ENCODE measurements at regions not wholly inside any gene's neighbourhood (a gene's known extent, or its start where the extent isn't known, plus 50 kb on each side); places are given as distances from the start of the nearest gene placed in this dataset.

GRCh38 chr3:135440746-135441145 lies 524.8 kb upstream of the PPP2R3A start:
- Histone ChIP-seq H3K27me3 (ENCODE audit: insufficient read depth, low read length) (no peaks in the 10 kb centered on the region), H3K27ac (ENCODE audit: low read depth, low read length) (no peak overlapping the region), H3K9me3 (ENCODE audit: low read depth, low read length) (no peaks in the 10 kb centered on the region), H3K4me2 (ENCODE audit: insufficient read depth, low read length) (no peak overlapping the region), H3K4me3 (ENCODE audit: insufficient read depth, low read length) (no peak overlapping the region), H2AFZ (ENCODE audit: low read length) (no peak overlapping the region), H3K4me1 (ENCODE audit: insufficient read depth, low read length) (no peaks in the 10 kb centered on the region), H3K36me3 (ENCODE audit: insufficient read depth, low read length) (no peaks in the 10 kb centered on the region), H3K79me2 (ENCODE audit: insufficient read depth, low read length) (no peaks in the 10 kb centered on the region), H4K20me1 (ENCODE audit: insufficient read depth, low read length) (no peaks in the 10 kb centered on the region)
- DNase-seq (ENCODE audit: insufficient read length, low spot score, missing footprints), result no peak
- no peak for TF ChIP-seq CTCF (IDR thresholded peaks at IDR 0.05; ENCODE audit: extremely low read depth, low read depth, low read length)

GRCh38 chr3:135444058-135444457 lies 521.5 kb upstream of the PPP2R3A start:
- Histone ChIP-seq H2AFZ (ENCODE audit: low read length) (no peak overlapping the region), H3K79me2 (ENCODE audit: insufficient read depth, low read length) (no peaks in the 10 kb centered on the region), H3K4me2 (ENCODE audit: insufficient read depth, low read length) (no peak overlapping the region), H3K4me3 (ENCODE audit: insufficient read depth, low read length) (no peak overlapping the region), H3K27ac (ENCODE audit: low read depth, low read length) (no peak overlapping the region), H3K9me3 (ENCODE audit: low read depth, low read length) (no peaks in the 10 kb centered on the region), H4K20me1 (ENCODE audit: insufficient read depth, low read length) (no peaks in the 10 kb centered on the region), H3K4me1 (ENCODE audit: insufficient read depth, low read length) (no peaks in the 10 kb centered on the region), H3K36me3 (ENCODE audit: insufficient read depth, low read length) (no peaks in the 10 kb centered on the region), H3K27me3 (ENCODE audit: insufficient read depth, low read length) (no peaks in the 10 kb centered on the region)
- TF ChIP-seq CTCF (IDR thresholded peaks at IDR 0.05; ENCODE audit: extremely low read depth, low read depth, low read length), result no peak
- DNase-seq (ENCODE audit: insufficient read length, low spot score, missing footprints), result no peak

- Histone ChIP-seq H2AFZ (ENCODE audit: low read length) (no peak overlapping the region), H3K27me3 (ENCODE audit: insufficient read depth, low read length) (no peaks in the 10 kb centered on the region), H3K4me2 (ENCODE audit: insufficient read depth, low read length) (no peak overlapping the region), H4K20me1 (ENCODE audit: insufficient read depth, low read length) (no peaks in the 10 kb centered on the region), H3K36me3 (ENCODE audit: insufficient read depth, low read length) (no peaks in the 10 kb centered on the region), H3K27ac (ENCODE audit: low read depth, low read length) (no peak overlapping the region), H3K4me3 (ENCODE audit: insufficient read depth, low read length) (no peak overlapping the region), H3K9me3 (ENCODE audit: low read depth, low read length) (no peaks in the 10 kb centered on the region), H3K79me2 (ENCODE audit: insufficient read depth, low read length) (no peaks in the 10 kb centered on the region), H3K4me1 (ENCODE audit: insufficient read depth, low read length) (no peaks in the 10 kb centered on the region)
- DNase-seq (ENCODE audit: insufficient read length, low spot score, missing footprints), result no peak
- no peak for TF ChIP-seq CTCF (IDR thresholded peaks at IDR 0.05; ENCODE audit: extremely low read depth, low read depth, low read length)
Observed at GRCh38 chr3:135447483-135447882, 518.0 kb upstream of the PPP2R3A start.

- Histone ChIP-seq H3K4me1 (ENCODE audit: insufficient read depth, low read length) (no peaks in the 10 kb centered on the region), H3K27ac (ENCODE audit: low read depth, low read length) (no peak overlapping the region), H2AFZ (ENCODE audit: low read length) (no peak overlapping the region), H4K20me1 (ENCODE audit: insufficient read depth, low read length) (no peaks in the 10 kb centered on the region), H3K4me3 (ENCODE audit: insufficient read depth, low read length) (no peak overlapping the region), H3K79me2 (ENCODE audit: insufficient read depth, low read length) (no peaks in the 10 kb centered on the region), H3K9me3 (ENCODE audit: low read depth, low read length) (no peaks in the 10 kb centered on the region), H3K27me3 (ENCODE audit: insufficient read depth, low read length) (no peaks in the 10 kb centered on the region), H3K4me2 (ENCODE audit: insufficient read depth, low read length) (no peak overlapping the region), H3K36me3 (ENCODE audit: insufficient read depth, low read length) (no peaks in the 10 kb centered on the region)
- no peak for DNase-seq (ENCODE audit: insufficient read length, low spot score, missing footprints)
- no peak for TF ChIP-seq CTCF (IDR thresholded peaks at IDR 0.05; ENCODE audit: extremely low read depth, low read depth, low read length)
Observed at GRCh38 chr3:135448520-135448919, 517.0 kb upstream of the PPP2R3A start.
